ENCODE measurements at regions not wholly inside any gene's neighbourhood (a gene's known extent, or its start where the extent isn't known, plus 50 kb on each side); places are given as distances from the start of the nearest gene placed in this dataset.

DNA sequence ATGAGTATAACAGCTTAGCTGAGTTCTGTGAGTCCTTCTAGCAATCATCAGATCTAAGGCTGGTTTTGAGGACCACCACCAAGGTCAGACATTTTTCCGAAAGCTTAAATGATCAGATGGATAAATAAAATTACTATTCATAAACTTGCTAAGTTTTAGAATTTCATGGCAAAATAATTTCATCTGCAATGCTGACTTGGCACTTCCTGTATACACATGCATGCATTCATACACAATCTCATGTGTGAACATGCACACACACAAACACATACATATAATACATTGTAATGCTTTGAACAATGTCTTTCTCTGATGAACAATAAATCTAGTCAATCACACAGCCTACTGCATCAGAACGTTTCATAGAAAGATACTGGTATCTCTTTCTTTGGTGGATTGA is 1068.3 kb downstream of the HACE1 start:
- TF ChIP-seq GATA2 (IDR thresholded peaks at IDR 0.05; ENCODE audit: low read depth, low read length) (no peak), GATA3 (IDR thresholded peaks at IDR 0.05; ENCODE audit: low read depth, low read length) (no peak)

All from SH-SY5Y (cell line).